ENCODE measurements at regions not wholly inside any gene's neighbourhood (a gene's known extent, or its start where the extent isn't known, plus 50 kb on each side); places are given as distances from the start of the nearest gene placed in this dataset.

- Histone ChIP-seq H3K27me3 (ENCODE audit: control insufficient read depth, insufficient read depth, low read length) (no peaks in the 10 kb centered on the region), H3K36me3 (ENCODE audit: control insufficient read depth, insufficient read depth, low read length) (no peaks in the 10 kb centered on the region), H3K4me3 (ENCODE audit: low read depth, low read length) (no peak overlapping the region)
- no peak for TF ChIP-seq CTCF (IDR thresholded peaks at IDR 0.05; ENCODE audit: insufficient read depth, low read length, severe bottlenecking)
- FAIRE-seq = no peak
- DNase-seq (ENCODE audit: low read depth) = no peak
Observed at GRCh38 chr13:68523838-68524424, 1293.8 kb upstream of the PCDH9 start.

DNA sequence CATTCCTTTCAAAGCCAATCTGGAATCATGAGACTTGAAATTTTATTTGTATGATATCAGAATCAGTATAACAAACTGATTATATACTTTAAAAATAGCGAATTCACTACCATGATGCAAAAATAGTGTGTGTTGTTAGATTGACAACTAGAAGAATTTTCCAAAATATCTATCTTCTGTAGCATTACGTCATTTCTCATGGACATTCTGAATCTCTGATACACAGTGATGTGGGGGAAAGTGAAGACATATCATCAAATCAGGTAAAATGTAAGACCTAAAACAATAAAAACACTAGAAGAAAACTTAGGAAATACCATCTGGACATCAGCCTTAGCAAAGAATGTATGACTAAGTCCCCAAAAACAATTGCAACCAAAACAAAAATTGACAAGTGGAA, 1292.0 kb upstream of the PCDH9 start:
- H3K36me3 ChIP-seq (ENCODE audit: control insufficient read depth, insufficient read depth, low read length) = no peaks in the 10 kb centered on the region
- TF ChIP-seq CTCF (IDR thresholded peaks at IDR 0.05; ENCODE audit: insufficient read depth, low read length, severe bottlenecking) = no peak
- FAIRE-seq (no peak), DNase-seq (ENCODE audit: low read depth) (no peak)
- no peaks in the 10 kb centered on the region for H3K27me3 ChIP-seq (ENCODE audit: control insufficient read depth, insufficient read depth, low read length)
- no peak overlapping the region for H3K4me3 ChIP-seq (ENCODE audit: low read depth, low read length)

GRCh38 chr13:68509734-68510621, 1279.8 kb upstream of the PCDH9 start:
- FAIRE-seq = no peak
- H3K27me3 ChIP-seq (ENCODE audit: control insufficient read depth, insufficient read depth, low read length) = no peaks in the 10 kb centered on the region
- no peak for TF ChIP-seq CTCF (IDR thresholded peaks at IDR 0.05; ENCODE audit: insufficient read depth, low read length, severe bottlenecking)
- H3K36me3 ChIP-seq (ENCODE audit: control insufficient read depth, insufficient read depth, low read length) = no peaks in the 10 kb centered on the region
- peak; percentile 11 for DNase-seq (ENCODE audit: low read depth)
- H3K4me3 ChIP-seq (ENCODE audit: low read depth, low read length) = no peak overlapping the region

DNA sequence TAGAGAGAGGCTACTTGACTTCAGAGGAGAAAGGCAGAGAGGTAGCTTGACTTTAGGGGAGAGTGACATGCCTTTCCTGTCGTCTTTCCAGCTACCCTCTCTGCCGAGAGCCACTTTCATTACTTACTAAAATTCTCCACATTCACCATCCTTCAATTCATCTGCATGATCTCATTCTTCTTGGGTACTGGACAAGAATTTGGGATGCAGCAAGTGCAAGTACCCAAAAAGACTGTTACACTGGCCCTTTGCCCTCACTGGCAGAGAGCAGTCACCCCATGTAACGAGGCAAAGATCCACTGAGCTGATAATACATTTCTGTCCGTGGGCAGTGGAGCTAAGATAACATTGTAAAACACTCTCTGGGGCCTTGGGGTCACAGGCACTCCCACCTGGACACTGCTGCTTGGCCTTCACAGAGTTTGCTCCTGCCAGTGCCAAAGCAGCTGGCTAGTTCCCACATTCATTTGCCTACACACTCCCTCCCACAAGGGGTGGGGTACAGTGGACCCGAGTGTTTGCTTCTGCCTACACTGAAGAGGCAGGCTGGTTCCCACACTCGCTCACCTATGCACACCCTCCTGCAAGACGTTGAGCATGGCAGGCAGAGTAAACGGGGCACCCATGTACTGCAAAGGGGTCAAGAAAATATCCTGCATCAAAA, 1276.9 kb upstream of the PCDH9 start:
- no peak for TF ChIP-seq CTCF (IDR thresholded peaks at IDR 0.05; ENCODE audit: insufficient read depth, low read length, severe bottlenecking)
- FAIRE-seq (no peak), DNase-seq (ENCODE audit: low read depth) (no peak)
- Histone ChIP-seq H3K27me3 (ENCODE audit: control insufficient read depth, insufficient read depth, low read length) (no peaks in the 10 kb centered on the region), H3K4me3 (ENCODE audit: low read depth, low read length) (no peak overlapping the region), H3K36me3 (ENCODE audit: control insufficient read depth, insufficient read depth, low read length) (no peaks in the 10 kb centered on the region)

- Histone ChIP-seq H3K4me3 (ENCODE audit: low read depth, low read length) (no peak overlapping the region), H3K27me3 (ENCODE audit: control insufficient read depth, insufficient read depth, low read length) (no peaks in the 10 kb centered on the region), H3K36me3 (ENCODE audit: control insufficient read depth, insufficient read depth, low read length) (no peaks in the 10 kb centered on the region)
- FAIRE-seq (no peak), DNase-seq (ENCODE audit: low read depth) (no peak)
- TF ChIP-seq CTCF (IDR thresholded peaks at IDR 0.05; ENCODE audit: insufficient read depth, low read length, severe bottlenecking) = no peak
Observed at GRCh38 chr13:68490594-68490993, 1260.5 kb upstream of the PCDH9 start.
